GM18870 (cell line): ENCODE measurements at regions not wholly inside any gene's neighbourhood (a gene's known extent, or its start where the extent isn't known, plus 50 kb on each side); places are given as distances from the start of the nearest gene placed in this dataset.
"Not testable (repeated sequence)": the region's sequence is repeated elsewhere in the genome, so short reads cannot be mapped to it uniquely, and the experiment has no call there.

Source experiments
- ATAC-seq: cut with Tn5 transposase; IDR thresholded peaks from one replicate; pipeline ENCODE4 v1.9.1; 2021; ENCODE audit warnings: moderate library complexity; ENCODE audit not compliant: unreplicated experiment

DNA sequence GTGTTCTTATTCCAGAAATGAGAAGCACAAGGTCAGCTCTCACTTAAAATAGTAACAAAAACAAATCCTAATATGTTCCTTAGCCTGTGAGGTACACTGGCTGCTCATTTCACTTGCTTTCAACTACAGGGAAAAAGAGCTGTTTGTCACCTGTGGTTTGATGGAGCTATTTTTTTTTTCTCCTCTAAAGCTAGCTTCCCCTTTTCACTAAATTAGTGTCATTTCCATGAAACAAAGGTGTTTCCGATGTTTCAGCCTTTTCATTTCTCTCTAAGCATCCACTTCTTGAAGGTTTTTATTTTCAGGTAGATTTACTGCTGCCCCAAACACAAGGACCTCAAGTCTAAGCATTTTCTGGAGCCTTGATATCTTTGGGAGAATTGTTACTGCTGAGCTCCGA lies 148.6 kb downstream of the RBMX2 start:
- ATAC-seq, result no peak

- ATAC-seq, result peak; percentile 79
Measured at GRCh38 chrX:130552444-130553073, 150.8 kb downstream of the RBMX2 start.

DNA sequence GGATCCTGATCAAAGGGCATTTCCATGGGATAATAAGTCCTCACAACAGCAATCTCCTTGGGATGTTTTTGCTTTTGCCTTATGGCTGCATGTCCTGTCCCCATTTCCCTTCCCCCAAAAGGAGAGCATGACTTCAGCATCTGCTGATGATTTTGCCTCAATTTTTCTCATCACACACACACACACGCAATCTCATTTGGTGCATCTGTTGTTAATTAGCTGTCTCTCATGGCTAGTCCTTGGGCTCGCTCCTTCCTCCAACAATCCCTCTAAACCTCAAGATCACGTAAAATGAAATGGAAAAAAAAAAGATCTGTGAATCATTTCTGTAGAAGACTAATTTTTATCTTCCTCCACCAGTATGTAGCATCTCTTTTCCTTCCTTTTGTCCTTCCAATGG lies 153.6 kb downstream of the RBMX2 start:
- no peak for ATAC-seq

- no peak for ATAC-seq
Measured at GRCh38 chrX:130555757-130556156, 154.0 kb downstream of the RBMX2 start.

DNA sequence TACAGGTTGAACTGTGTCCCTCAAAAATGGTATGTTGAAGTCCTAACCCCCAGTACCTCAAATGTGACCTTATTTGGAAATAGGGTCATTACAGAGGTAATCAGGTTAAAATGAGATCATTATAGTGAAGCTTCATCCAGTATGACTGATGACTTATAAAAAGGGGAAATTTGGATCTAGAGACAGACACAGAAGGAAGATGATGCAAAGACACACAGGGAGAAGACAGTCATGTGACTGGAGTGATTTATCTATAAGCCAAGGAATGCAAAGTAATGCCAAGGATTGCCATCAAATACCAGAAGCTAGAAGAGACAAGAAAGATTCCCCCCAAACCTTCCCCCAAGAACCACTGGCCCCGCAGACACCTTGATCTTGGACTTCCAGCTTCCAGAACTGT lies 155.2 kb downstream of the RBMX2 start:
- ATAC-seq, result no peak

GRCh38 chrX:130560544-130560943 lies 158.8 kb downstream of the RBMX2 start:
- ATAC-seq, result no peak

DNA sequence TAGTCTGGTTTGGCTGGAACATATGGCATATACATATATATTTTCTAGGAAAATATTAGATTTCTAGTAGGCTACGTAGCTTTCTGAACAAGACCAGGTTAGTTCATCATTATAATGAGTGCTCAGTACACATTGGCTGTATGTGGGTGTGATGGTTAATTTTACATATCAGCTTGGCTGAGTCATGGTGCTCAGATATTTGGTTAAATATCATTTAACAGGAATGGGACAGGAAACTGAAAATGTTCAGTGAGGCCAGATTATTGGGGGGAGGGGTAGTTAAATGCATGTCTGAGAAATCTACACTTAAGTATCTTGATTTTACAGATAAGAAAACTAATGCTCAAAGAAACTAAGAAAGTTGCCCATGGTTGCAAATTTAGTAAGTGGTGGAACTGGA lies 160.1 kb downstream of the RBMX2 start:
- ATAC-seq, result no peak

GRCh38 chrX:130563476-130563875 lies 161.7 kb downstream of the RBMX2 start:
- peak; percentile 65 for ATAC-seq

GRCh38 chrX:130566028-130566683 lies 164.4 kb downstream of the RBMX2 start:
- ATAC-seq, result no peak

GRCh38 chrX:130573030-130573429 lies 171.2 kb downstream of the RBMX2 start:
- not testable (repeated sequence) for ATAC-seq
